ENCODE measurements at regions not wholly inside any gene's neighbourhood (a gene's known extent, or its start where the extent isn't known, plus 50 kb on each side); places are given as distances from the start of the nearest gene placed in this dataset.

- Histone ChIP-seq H3K9me2 (ENCODE audit: insufficient read depth) (no peaks in the 10 kb centered on the region), H3K4me3 (no peak overlapping the region), H3K4me2 (no peak overlapping the region), H3K79me2 (ENCODE audit: low read depth) (no peaks in the 10 kb centered on the region), H3K27me3 (ENCODE audit: insufficient read depth, low read depth) (peaks cover 89% of the 10 kb centered on the region), H3K9me3 (ENCODE audit: insufficient read depth, low read depth) (no peaks in the 10 kb centered on the region), H3K27ac (no peak overlapping the region), H3F3A (ENCODE audit: insufficient read depth, low read depth) (no peaks in the 10 kb centered on the region), H2AFZ (no peak overlapping the region), H3K4me1 (replicated peaks; ENCODE audit: insufficient read depth) (no peaks in the 10 kb centered on the region), H4K20me1 (ENCODE audit: insufficient read depth) (no peaks in the 10 kb centered on the region), H3K36me3 (ENCODE audit: low read depth) (no peaks in the 10 kb centered on the region)
- TF ChIP-seq EZH2 (IDR thresholded peaks at IDR 0.05; ENCODE audit: low read depth) = no peak
- TF ChIP-seq, protein P1, sequence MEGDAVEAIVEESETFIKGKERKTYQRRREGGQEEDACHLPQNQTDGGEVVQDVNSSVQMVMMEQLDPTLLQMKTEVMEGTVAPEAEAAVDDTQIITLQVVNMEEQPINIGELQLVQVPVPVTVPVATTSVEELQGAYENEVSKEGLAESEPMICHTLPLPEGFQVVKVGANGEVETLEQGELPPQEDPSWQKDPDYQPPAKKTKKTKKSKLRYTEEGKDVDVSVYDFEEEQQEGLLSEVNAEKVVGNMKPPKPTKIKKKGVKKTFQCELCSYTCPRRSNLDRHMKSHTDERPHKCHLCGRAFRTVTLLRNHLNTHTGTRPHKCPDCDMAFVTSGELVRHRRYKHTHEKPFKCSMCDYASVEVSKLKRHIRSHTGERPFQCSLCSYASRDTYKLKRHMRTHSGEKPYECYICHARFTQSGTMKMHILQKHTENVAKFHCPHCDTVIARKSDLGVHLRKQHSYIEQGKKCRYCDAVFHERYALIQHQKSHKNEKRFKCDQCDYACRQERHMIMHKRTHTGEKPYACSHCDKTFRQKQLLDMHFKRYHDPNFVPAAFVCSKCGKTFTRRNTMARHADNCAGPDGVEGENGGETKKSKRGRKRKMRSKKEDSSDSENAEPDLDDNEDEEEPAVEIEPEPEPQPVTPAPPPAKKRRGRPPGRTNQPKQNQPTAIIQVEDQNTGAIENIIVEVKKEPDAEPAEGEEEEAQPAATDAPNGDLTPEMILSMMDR (conservative IDR thresholded peaks at IDR 0.05) = no peak
- POLR2A ChIA-PET (ENCODE audit: unreplicated experiment) = no interaction called here
- no TSS peak for BruUV-seq (replicated peaks)
- no peak for DNase-seq
- intact Hi-C loops (cut with micrococcal nuclease; ENCODE audit: unreplicated experiment) = no loop called here
- CTCF ChIA-PET = interaction anchor here (0.6 kb wide), 1 partner anchor 13 kb away, joined by 3 read pairs; no protein-coding TSS in a partner anchor
Measured at GRCh38 chr14:76551906-76552305, 176.0 kb downstream of the ESRRB start.

GRCh38 chr14:76564471-76565422 is 188.8 kb downstream of the ESRRB start:
- intact Hi-C loops (cut with micrococcal nuclease; ENCODE audit: unreplicated experiment) = no loop called here
- Histone ChIP-seq H2AFZ (no peak overlapping the region), H3K9me3 (ENCODE audit: insufficient read depth, low read depth) (no peaks in the 10 kb centered on the region), H4K20me1 (ENCODE audit: insufficient read depth) (no peaks in the 10 kb centered on the region), H3F3A (ENCODE audit: insufficient read depth, low read depth) (no peaks in the 10 kb centered on the region), H3K79me2 (ENCODE audit: low read depth) (no peaks in the 10 kb centered on the region), H3K4me2 (no peak overlapping the region), H3K27ac (no peak overlapping the region), H3K27me3 (ENCODE audit: insufficient read depth, low read depth) (peaks cover 76% of the 10 kb centered on the region), H3K4me1 (replicated peaks; ENCODE audit: insufficient read depth) (no peaks in the 10 kb centered on the region), H3K9me2 (ENCODE audit: insufficient read depth) (no peaks in the 10 kb centered on the region), H3K36me3 (ENCODE audit: low read depth) (no peaks in the 10 kb centered on the region), H3K4me3 (no peak overlapping the region)
- TF ChIP-seq EZH2 (IDR thresholded peaks at IDR 0.05; ENCODE audit: low read depth) = no peak
- TF ChIP-seq, protein P1 (conservative IDR thresholded peaks at IDR 0.05) = peak; percentile 32; the same call in 1 of the 2 replicates
- POLR2A ChIA-PET (ENCODE audit: unreplicated experiment) = no interaction called here
- DNase-seq = no peak
- BruUV-seq (replicated peaks) = no TSS peak
- CTCF ChIA-PET = interaction anchor here (0.8 kb wide), 1 partner anchor 13 kb away, joined by 3 read pairs; no protein-coding TSS in a partner anchor

- Histone ChIP-seq H2AFZ (no peak overlapping the region), H3K79me2 (ENCODE audit: low read depth) (no peaks in the 10 kb centered on the region), H3K4me2 (no peak overlapping the region), H4K20me1 (ENCODE audit: insufficient read depth) (no peaks in the 10 kb centered on the region), H3K36me3 (ENCODE audit: low read depth) (no peaks in the 10 kb centered on the region), H3K9me2 (ENCODE audit: insufficient read depth) (no peaks in the 10 kb centered on the region), H3F3A (ENCODE audit: insufficient read depth, low read depth) (no peaks in the 10 kb centered on the region), H3K4me3 (no peak overlapping the region), H3K27me3 (ENCODE audit: insufficient read depth, low read depth) (peaks cover 73% of the 10 kb centered on the region), H3K27ac (no peak overlapping the region), H3K9me3 (ENCODE audit: insufficient read depth, low read depth) (no peaks in the 10 kb centered on the region), H3K4me1 (replicated peaks; ENCODE audit: insufficient read depth) (no peaks in the 10 kb centered on the region)
- TF ChIP-seq, protein P1 (conservative IDR thresholded peaks at IDR 0.05) = no peak
- no peak for TF ChIP-seq EZH2 (IDR thresholded peaks at IDR 0.05; ENCODE audit: low read depth)
- intact Hi-C loops (cut with micrococcal nuclease; ENCODE audit: unreplicated experiment) = no loop called here
- POLR2A ChIA-PET (ENCODE audit: unreplicated experiment) = no interaction called here
- BruUV-seq (replicated peaks) = no TSS peak
- no peak for DNase-seq
- CTCF ChIA-PET = no interaction called here
Measured at GRCh38 chr14:76566439-76566838, 190.5 kb downstream of the ESRRB start.

All from PC-9 (cell line).